ENCODE measurements at regions not wholly inside any gene's neighbourhood (a gene's known extent, or its start where the extent isn't known, plus 50 kb on each side); places are given as distances from the start of the nearest gene placed in this dataset.

- WGBS (ENCODE audit: insufficient coverage), result 66% methylated on average over 2 of the region's 5 CpGs
- ChIA-PET CTCF (interaction anchor here (1.0 to 2.3 kb wide), 3 partner anchors 29 to 56 kb away, joined by 3 to 5 read pairs (median 4); no protein-coding TSS in a partner anchor), POLR2A (no interaction called here)
- H3K9me3 ChIP-seq (ENCODE audit: control extremely low read depth in 1 of 5, control insufficient read depth in 4 of 5, insufficient read depth in 2 of 5, low read depth in 1 of 5, low read length in 4 of 5), result no peaks in the 10 kb centered on the region
- no peaks in the 10 kb centered on the region for H3K36me3 ChIP-seq (ENCODE audit: control insufficient read depth in 4 of 4, insufficient read depth in 4 of 4, low read length in 3 of 4)
- H3K27me3 ChIP-seq (replicated peaks in 2 of 5; ENCODE audit: control insufficient read depth in 4 of 5, insufficient read depth in 5 of 5, low read length in 4 of 5), result no peaks in the 10 kb centered on the region
- peak in 1 of 3 donors; percentile 14 for DNase-seq
- H3K27ac ChIP-seq (ENCODE audit: insufficient read depth in 1 of 2, low read depth in 1 of 2, low read length in 2 of 2, poor library complexity in 1 of 2, severe bottlenecking in 2 of 2), result no peak overlapping the region
- no peak overlapping the region for H3K4me3 ChIP-seq (ENCODE audit: control insufficient read depth in 1 of 7, extremely low read depth in 1 of 7, insufficient read depth in 4 of 7, low read depth in 2 of 7, low read length in 6 of 7)
- H3K4me1 ChIP-seq (ENCODE audit: control extremely low read depth in 1 of 4, control insufficient read depth in 4 of 4, insufficient read depth in 4 of 4, low read length in 3 of 4), result peaks cover 0 to 27% (median 15%) of the 10 kb centered on the region in 4 experiments
Measured at GRCh38 chr18:63071701-63072141, 247.8 kb downstream of the BCL2 start.

GRCh38 chr18:63070767-63071502, 248.6 kb downstream of the BCL2 start:
- peak in 1 of 3 donors; percentile 43 for DNase-seq
- Histone ChIP-seq H3K36me3 (ENCODE audit: control insufficient read depth in 4 of 4, insufficient read depth in 4 of 4, low read length in 3 of 4) (no peaks in the 10 kb centered on the region), H3K27me3 (replicated peaks in 2 of 5; ENCODE audit: control insufficient read depth in 4 of 5, insufficient read depth in 5 of 5, low read length in 4 of 5) (no peaks in the 10 kb centered on the region), H3K9me3 (ENCODE audit: control extremely low read depth in 1 of 5, control insufficient read depth in 4 of 5, insufficient read depth in 2 of 5, low read depth in 1 of 5, low read length in 4 of 5) (no peaks in the 10 kb centered on the region), H3K4me3 (ENCODE audit: control insufficient read depth in 1 of 7, extremely low read depth in 1 of 7, insufficient read depth in 4 of 7, low read depth in 2 of 7, low read length in 6 of 7) (no peak overlapping the region), H3K27ac (ENCODE audit: insufficient read depth in 1 of 2, low read depth in 1 of 2, low read length in 2 of 2, poor library complexity in 1 of 2, severe bottlenecking in 2 of 2) (no peak overlapping the region), H3K4me1 (ENCODE audit: control extremely low read depth in 1 of 4, control insufficient read depth in 4 of 4, insufficient read depth in 4 of 4, low read length in 3 of 4) (peaks cover 0 to 27% (median 15%) of the 10 kb centered on the region in 4 experiments)
- ChIA-PET CTCF (interaction anchor here (2.3 kb wide), 1 partner anchor 51 kb away, joined by 5 read pairs; no protein-coding TSS in a partner anchor), POLR2A (no interaction called here)
- WGBS (ENCODE audit: insufficient coverage), result 89% methylated on average over 8 of the region's 8 CpGs

- no peaks in the 10 kb centered on the region for H3K36me3 ChIP-seq (ENCODE audit: control insufficient read depth in 4 of 4, insufficient read depth in 4 of 4, low read length in 3 of 4)
- ChIA-PET CTCF (no interaction called here), POLR2A (no interaction called here)
- DNase-seq, result no peak
- no peaks in the 10 kb centered on the region for H3K9me3 ChIP-seq (ENCODE audit: control extremely low read depth in 1 of 5, control insufficient read depth in 4 of 5, insufficient read depth in 2 of 5, low read depth in 1 of 5, low read length in 4 of 5)
- no peaks in the 10 kb centered on the region for H3K27me3 ChIP-seq (replicated peaks in 2 of 5; ENCODE audit: control insufficient read depth in 4 of 5, insufficient read depth in 5 of 5, low read length in 4 of 5)
- H3K4me1 ChIP-seq (ENCODE audit: control extremely low read depth in 1 of 4, control insufficient read depth in 4 of 4, insufficient read depth in 4 of 4, low read length in 3 of 4), result peaks cover 0 to 16% (median 10%) of the 10 kb centered on the region in 4 experiments
- no peak overlapping the region for H3K27ac ChIP-seq (ENCODE audit: insufficient read depth in 1 of 2, low read depth in 1 of 2, low read length in 2 of 2, poor library complexity in 1 of 2, severe bottlenecking in 2 of 2)
- WGBS (ENCODE audit: insufficient coverage), result 96% methylated on average over 2 of the region's 3 CpGs
- H3K4me3 ChIP-seq (ENCODE audit: control insufficient read depth in 1 of 7, extremely low read depth in 1 of 7, insufficient read depth in 4 of 7, low read depth in 2 of 7, low read length in 6 of 7), result no peak overlapping the region
Measured at GRCh38 chr18:63069496-63069895, 250.1 kb downstream of the BCL2 start.

GRCh38 chr18:63067939-63068338, 251.6 kb downstream of the BCL2 start:
- peak in 1 of 3 donors; percentile 56 for DNase-seq
- ChIA-PET POLR2A (no interaction called here), CTCF (no interaction called here)
- no peaks in the 10 kb centered on the region for H3K27me3 ChIP-seq (replicated peaks in 2 of 5; ENCODE audit: control insufficient read depth in 4 of 5, insufficient read depth in 5 of 5, low read length in 4 of 5)
- no peaks in the 10 kb centered on the region for H3K36me3 ChIP-seq (ENCODE audit: control insufficient read depth in 4 of 4, insufficient read depth in 4 of 4, low read length in 3 of 4)
- no peaks in the 10 kb centered on the region for H3K9me3 ChIP-seq (ENCODE audit: control extremely low read depth in 1 of 5, control insufficient read depth in 4 of 5, insufficient read depth in 2 of 5, low read depth in 1 of 5, low read length in 4 of 5)
- H3K4me1 ChIP-seq (ENCODE audit: control extremely low read depth in 1 of 4, control insufficient read depth in 4 of 4, insufficient read depth in 4 of 4, low read length in 3 of 4), result peaks cover 0 to 13% (median 9%) of the 10 kb centered on the region in 4 experiments
- no peak overlapping the region for H3K4me3 ChIP-seq (ENCODE audit: control insufficient read depth in 1 of 7, extremely low read depth in 1 of 7, insufficient read depth in 4 of 7, low read depth in 2 of 7, low read length in 6 of 7)
- WGBS (ENCODE audit: insufficient coverage), result no CpG with 5 or more reads among the region's 2 CpGs
- no peak overlapping the region for H3K27ac ChIP-seq (ENCODE audit: insufficient read depth in 1 of 2, low read depth in 1 of 2, low read length in 2 of 2, poor library complexity in 1 of 2, severe bottlenecking in 2 of 2)

DNA sequence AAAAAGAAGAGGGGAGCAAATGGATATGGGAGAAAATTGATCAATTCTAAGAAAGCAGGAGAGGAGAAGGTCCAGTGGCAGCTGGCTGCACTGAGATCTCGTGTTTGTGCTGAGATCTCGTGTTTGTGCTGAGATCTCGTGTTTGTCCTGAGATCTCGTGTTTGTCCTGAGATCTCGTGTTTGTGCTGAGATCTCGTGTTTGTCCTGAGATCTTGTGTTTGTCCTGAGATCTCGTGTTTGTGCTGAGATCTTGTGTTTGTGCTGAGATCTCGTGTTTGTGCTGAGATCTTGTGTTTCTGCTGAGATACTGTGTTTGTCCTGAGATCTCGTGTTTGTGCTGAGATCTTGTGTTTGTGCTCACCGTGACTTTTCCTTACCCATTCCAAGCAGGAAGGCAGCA, 254.4 kb downstream of the BCL2 start:
- Histone ChIP-seq H3K9me3 (ENCODE audit: control extremely low read depth in 1 of 5, control insufficient read depth in 4 of 5, insufficient read depth in 2 of 5, low read depth in 1 of 5, low read length in 4 of 5) (no peaks in the 10 kb centered on the region), H3K27ac (ENCODE audit: insufficient read depth in 1 of 2, low read depth in 1 of 2, low read length in 2 of 2, poor library complexity in 1 of 2, severe bottlenecking in 2 of 2) (no peak overlapping the region), H3K4me3 (ENCODE audit: control insufficient read depth in 1 of 7, extremely low read depth in 1 of 7, insufficient read depth in 4 of 7, low read depth in 2 of 7, low read length in 6 of 7) (no peak overlapping the region), H3K36me3 (ENCODE audit: control insufficient read depth in 4 of 4, insufficient read depth in 4 of 4, low read length in 3 of 4) (no peaks in the 10 kb centered on the region), H3K4me1 (ENCODE audit: control extremely low read depth in 1 of 4, control insufficient read depth in 4 of 4, insufficient read depth in 4 of 4, low read length in 3 of 4) (no peaks in the 10 kb centered on the region), H3K27me3 (replicated peaks in 2 of 5; ENCODE audit: control insufficient read depth in 4 of 5, insufficient read depth in 5 of 5, low read length in 4 of 5) (no peaks in the 10 kb centered on the region)
- WGBS (ENCODE audit: insufficient coverage), result 90% methylated on average over 6 of the region's 10 CpGs
- no peak for DNase-seq
- POLR2A ChIA-PET, result no interaction called here
- CTCF ChIA-PET, result no interaction called here

- CTCF ChIA-PET, result no interaction called here
- no peak overlapping the region for H3K4me3 ChIP-seq (ENCODE audit: control insufficient read depth in 1 of 7, extremely low read depth in 1 of 7, insufficient read depth in 4 of 7, low read depth in 2 of 7, low read length in 6 of 7)
- POLR2A ChIA-PET, result no interaction called here
- H3K36me3 ChIP-seq (ENCODE audit: control insufficient read depth in 4 of 4, insufficient read depth in 4 of 4, low read length in 3 of 4), result no peaks in the 10 kb centered on the region
- WGBS (ENCODE audit: insufficient coverage), result 98% methylated on average over 7 of the region's 10 CpGs
- no peaks in the 10 kb centered on the region for H3K27me3 ChIP-seq (replicated peaks in 2 of 5; ENCODE audit: control insufficient read depth in 4 of 5, insufficient read depth in 5 of 5, low read length in 4 of 5)
- H3K27ac ChIP-seq (ENCODE audit: insufficient read depth in 1 of 2, low read depth in 1 of 2, low read length in 2 of 2, poor library complexity in 1 of 2, severe bottlenecking in 2 of 2), result no peak overlapping the region
- H3K4me1 ChIP-seq (ENCODE audit: control extremely low read depth in 1 of 4, control insufficient read depth in 4 of 4, insufficient read depth in 4 of 4, low read length in 3 of 4), result no peaks in the 10 kb centered on the region
- DNase-seq, result no peak
- H3K9me3 ChIP-seq (ENCODE audit: control extremely low read depth in 1 of 5, control insufficient read depth in 4 of 5, insufficient read depth in 2 of 5, low read depth in 1 of 5, low read length in 4 of 5), result no peaks in the 10 kb centered on the region
Measured at GRCh38 chr18:63063171-63063570, 256.4 kb downstream of the BCL2 start.

- ChIA-PET POLR2A (no interaction called here), CTCF (no interaction called here)
- H3K27ac ChIP-seq (ENCODE audit: insufficient read depth in 1 of 2, low read depth in 1 of 2, low read length in 2 of 2, poor library complexity in 1 of 2, severe bottlenecking in 2 of 2), result no peak overlapping the region
- no peak overlapping the region for H3K4me3 ChIP-seq (ENCODE audit: control insufficient read depth in 1 of 7, extremely low read depth in 1 of 7, insufficient read depth in 4 of 7, low read depth in 2 of 7, low read length in 6 of 7)
- no peak for DNase-seq
- H3K27me3 ChIP-seq (replicated peaks in 2 of 5; ENCODE audit: control insufficient read depth in 4 of 5, insufficient read depth in 5 of 5, low read length in 4 of 5), result no peaks in the 10 kb centered on the region
- 92% methylated on average over 4 of the region's 4 CpGs for WGBS (ENCODE audit: insufficient coverage)
- H3K9me3 ChIP-seq (ENCODE audit: control extremely low read depth in 1 of 5, control insufficient read depth in 4 of 5, insufficient read depth in 2 of 5, low read depth in 1 of 5, low read length in 4 of 5), result no peaks in the 10 kb centered on the region
- H3K36me3 ChIP-seq (ENCODE audit: control insufficient read depth in 4 of 4, insufficient read depth in 4 of 4, low read length in 3 of 4), result no peaks in the 10 kb centered on the region
- no peaks in the 10 kb centered on the region for H3K4me1 ChIP-seq (ENCODE audit: control extremely low read depth in 1 of 4, control insufficient read depth in 4 of 4, insufficient read depth in 4 of 4, low read length in 3 of 4)
Measured at GRCh38 chr18:63062246-63062645, 257.3 kb downstream of the BCL2 start.
